ENCODE measurements at regions not wholly inside any gene's neighbourhood (a gene's known extent, or its start where the extent isn't known, plus 50 kb on each side); places are given as distances from the start of the nearest gene placed in this dataset.

- no peak for TF ChIP-seq ZNF462 (CRISPR knock-in tag; IDR thresholded peaks at IDR 0.05)
- TF ChIP-seq EZH2 (IDR thresholded peaks at IDR 0.05; ENCODE audit: low read depth, unreplicated experiment): no peak
- TF ChIP-seq REST (IDR thresholded peaks at IDR 0.05; ENCODE audit: unreplicated experiment): no peak
- no peak for TF ChIP-seq ZNF114 (CRISPR knock-in tag; IDR thresholded peaks at IDR 0.05)
- TF ChIP-seq JUNB (IDR thresholded peaks at IDR 0.05; ENCODE audit: unreplicated experiment): no peak
Observed at GRCh38 chr13:103965506-103966243, 899.5 kb upstream of the SLC10A2 start (continued).

Measured in GM23338 (cell line).